Stomach smooth muscle (tissue), 2 donors: ENCODE measurements at regions not wholly inside any gene's neighbourhood (a gene's known extent, or its start where the extent isn't known, plus 50 kb on each side); places are given as distances from the start of the nearest gene placed in this dataset.
"Not testable (repeated sequence)": the region's sequence is repeated elsewhere in the genome, so short reads cannot be mapped to it uniquely, and the experiment has no call there.

Experiments
- H3K27ac ChIP-seq: one replicate; pipeline ENCODE4 v1.7.0; 2013; ENCODE audit warnings: mild to moderate bottlenecking, low read length, inconsistent platforms
- H3K27me3 ChIP-seq, 2 donors: one replicate each; pipeline ENCODE4 v1.7.0; 2013; ENCODE audit warnings: low read length in 2 of 2; ENCODE audit not compliant: insufficient read depth in 2 of 2, control insufficient read depth in 1 of 2
- H3K36me3 ChIP-seq, 2 donors: one replicate each; pipeline ENCODE4 v1.7.0; 2013; ENCODE audit warnings: low read length in 2 of 2; ENCODE audit not compliant: control insufficient read depth in 2 of 2, insufficient read depth in 2 of 2
- H3K4me1 ChIP-seq: one replicate; pipeline ENCODE4 v1.7.0; 2013; ENCODE audit warnings: low read length; ENCODE audit not compliant: control insufficient read depth, insufficient read depth
- H3K4me3 ChIP-seq, 2 donors: one replicate each; pipeline ENCODE4 v1.7.0; 2013; ENCODE audit warnings: low read length in 2 of 2
- H3K9ac ChIP-seq, 2 donors: one replicate each; pipeline ENCODE4 v1.7.0; 2013; ENCODE audit warnings: low read length in 2 of 2, mild to moderate bottlenecking in 1 of 2
- H3K9me3 ChIP-seq, 2 donors: one replicate each; pipeline ENCODE4 v1.7.0; 2013; ENCODE audit warnings: low read length in 2 of 2; ENCODE audit not compliant: control insufficient read depth in 2 of 2
- donor health status: healthy.
- donor health status: Pancreatic carcinoma.

- H3K4me3 ChIP-seq = no peak overlapping the region
- no peaks in the 10 kb centered on the region for H3K9me3 ChIP-seq
- H3K36me3 ChIP-seq = no peaks in the 10 kb centered on the region
- H3K27ac ChIP-seq = no peak overlapping the region
- no peaks in the 10 kb centered on the region for H3K27me3 ChIP-seq
- no peak overlapping the region for H3K9ac ChIP-seq
- no peaks in the 10 kb centered on the region for H3K4me1 ChIP-seq
Observed at GRCh38 chr3:69490235-69490634, 104.3 kb upstream of the FRMD4B start.

- no peaks in the 10 kb centered on the region for H3K4me1 ChIP-seq
- H3K27me3 ChIP-seq = no peaks in the 10 kb centered on the region
- H3K4me3 ChIP-seq = no peak overlapping the region
- H3K9ac ChIP-seq = no peak overlapping the region
- H3K9me3 ChIP-seq = no peaks in the 10 kb centered on the region
- no peak overlapping the region for H3K27ac ChIP-seq
- H3K36me3 ChIP-seq = no peaks in the 10 kb centered on the region
Observed at GRCh38 chr3:69488026-69488425, 102.1 kb upstream of the FRMD4B start.

GRCh38 chr3:69485489-69485888 is 99.6 kb upstream of the FRMD4B start:
- Histone ChIP-seq H3K27ac (no peak overlapping the region), H3K4me1 (no peaks in the 10 kb centered on the region), H3K27me3 (no peaks in the 10 kb centered on the region), H3K9ac (no peak overlapping the region), H3K4me3 (no peak overlapping the region), H3K36me3 (no peaks in the 10 kb centered on the region), H3K9me3 (no peaks in the 10 kb centered on the region)

- H3K4me1 ChIP-seq = no peaks in the 10 kb centered on the region
- no peak overlapping the region for H3K27ac ChIP-seq
- no peak overlapping the region for H3K9ac ChIP-seq
- H3K36me3 ChIP-seq = no peaks in the 10 kb centered on the region
- H3K4me3 ChIP-seq = no peak overlapping the region
- H3K9me3 ChIP-seq = no peaks in the 10 kb centered on the region
- H3K27me3 ChIP-seq = no peaks in the 10 kb centered on the region
Observed at GRCh38 chr3:69484507-69485393, 98.9 kb upstream of the FRMD4B start.

GRCh38 chr3:69483449-69483848 is 97.6 kb upstream of the FRMD4B start:
- Histone ChIP-seq H3K9me3 (no peaks in the 10 kb centered on the region), H3K27ac (no peak overlapping the region), H3K27me3 (no peaks in the 10 kb centered on the region), H3K4me1 (no peaks in the 10 kb centered on the region), H3K9ac (no peak overlapping the region), H3K36me3 (no peaks in the 10 kb centered on the region), H3K4me3 (no peak overlapping the region)

GRCh38 chr3:69480986-69481385 is 95.1 kb upstream of the FRMD4B start:
- not testable (repeated sequence) for H3K9me3 ChIP-seq, H3K36me3 ChIP-seq, H3K27me3 ChIP-seq, H3K9ac ChIP-seq, H3K4me3 ChIP-seq, H3K4me1 ChIP-seq, H3K27ac ChIP-seq

- no peak overlapping the region for H3K9ac ChIP-seq
- H3K27ac ChIP-seq = no peak overlapping the region
- peaks cover 0 to 2% of the 10 kb centered on the region in 2 donors for H3K27me3 ChIP-seq
- no peaks in the 10 kb centered on the region for H3K4me1 ChIP-seq
- H3K9me3 ChIP-seq = no peaks in the 10 kb centered on the region
- H3K4me3 ChIP-seq = no peak overlapping the region
- H3K36me3 ChIP-seq = no peaks in the 10 kb centered on the region
Observed at GRCh38 chr3:69474186-69474585, 88.3 kb upstream of the FRMD4B start.

- no peaks in the 10 kb centered on the region for H3K9me3 ChIP-seq
- H3K4me1 ChIP-seq = no peaks in the 10 kb centered on the region
- no peak overlapping the region for H3K27ac ChIP-seq
- H3K27me3 ChIP-seq = peaks cover 0 to 2% of the 10 kb centered on the region in 2 donors
- no peak overlapping the region for H3K4me3 ChIP-seq
- no peak overlapping the region for H3K9ac ChIP-seq
- H3K36me3 ChIP-seq = no peaks in the 10 kb centered on the region
Observed at GRCh38 chr3:69472093-69472492, 86.2 kb upstream of the FRMD4B start.

GRCh38 chr3:69463531-69463930 is 77.6 kb upstream of the FRMD4B start:
- H3K36me3 ChIP-seq = no peaks in the 10 kb centered on the region

GRCh38 chr3:69462826-69463100 is 76.9 kb upstream of the FRMD4B start:
- H3K27me3 ChIP-seq = no peaks in the 10 kb centered on the region
- H3K36me3 ChIP-seq = no peaks in the 10 kb centered on the region
- no peaks in the 10 kb centered on the region for H3K4me1 ChIP-seq
- no peaks in the 10 kb centered on the region for H3K9me3 ChIP-seq
- no peak overlapping the region for H3K9ac ChIP-seq
- no peak overlapping the region for H3K27ac ChIP-seq
- H3K4me3 ChIP-seq = no peak overlapping the region

More at GRCh38 chr3:69463531-69463930, 77.6 kb upstream of the FRMD4B start:
- no peaks in the 10 kb centered on the region for H3K4me1 ChIP-seq
- H3K4me3 ChIP-seq = no peak overlapping the region
- H3K27ac ChIP-seq = no peak overlapping the region
- no peaks in the 10 kb centered on the region for H3K9me3 ChIP-seq
- no peak overlapping the region for H3K9ac ChIP-seq
- no peaks in the 10 kb centered on the region for H3K27me3 ChIP-seq

GRCh38 chr3:69462022-69462825 is 76.3 kb upstream of the FRMD4B start:
- Histone ChIP-seq H3K9me3 (no peaks in the 10 kb centered on the region), H3K4me3 (no peak overlapping the region), H3K36me3 (no peaks in the 10 kb centered on the region), H3K27ac (no peak overlapping the region), H3K27me3 (no peaks in the 10 kb centered on the region), H3K4me1 (no peaks in the 10 kb centered on the region), H3K9ac (no peak overlapping the region)
